Ascending aorta (tissue), 2 donors: ENCODE measurements at regions not wholly inside any gene's neighbourhood (a gene's known extent, or its start where the extent isn't known, plus 50 kb on each side); places are given as distances from the start of the nearest gene placed in this dataset.
"Not testable (repeated sequence)": the region's sequence is repeated elsewhere in the genome, so short reads cannot be mapped to it uniquely, and the experiment has no call there.

Source experiments
- DNase-seq, 2 donors: peaks; one replicate each; pipeline ENCODE4 v3.0.0-alpha.2; 2019; ENCODE audit warnings: low spot score in 2 of 2
- H3K27ac ChIP-seq, 2 donors: fragments of 200-600 bp; sonication (generic); one replicate each; pipeline ENCODE4 v1.5.1; 2016 to 2017; ENCODE audit warnings: mild to moderate bottlenecking in 1 of 2
- H3K27me3 ChIP-seq: fragments of 200-600 bp; sonication (generic); one replicate; pipeline ENCODE4 v1.5.1; 2017
- H3K36me3 ChIP-seq, 2 donors: fragments of 200-600 bp; sonication (generic); one replicate each; pipeline ENCODE4 v1.5.1; 2016
- H3K4me1 ChIP-seq, 2 donors: fragments of 200-600 bp; sonication (generic); one replicate each; pipeline ENCODE4 v1.5.1; 2016 to 2017; ENCODE audit warnings: mild to moderate bottlenecking in 1 of 2
- H3K4me3 ChIP-seq, 2 donors: fragments of 200-600 bp; sonication (generic); one replicate each; pipeline ENCODE4 v1.5.1; 2016 to 2017; ENCODE audit warnings: mild to moderate bottlenecking in 1 of 2
- H3K9me3 ChIP-seq, 2 donors: fragments of 200-600 bp; sonication (generic); one replicate each; pipeline ENCODE4 v1.5.1; 2016
- intact Hi-C: fragments of 100-400 bp; cut with DNase I; formaldehyde crosslinking; loops from one replicate; pipeline ENCODE4 v1.15.1; 2023
- TF ChIP-seq, protein P1 (sequence below), 3 experiments: fragments of 200-600 bp in 2 of 3; fragments of 450-650 bp in 1 of 3; sonication (generic) in 2 of 3; IDR thresholded peaks; one replicate each; pipeline ENCODE4 v1.5.1; 2016 to 2019; ENCODE audit warnings: antibody characterized with exemption in 3 of 3, mild to moderate bottlenecking in 1 of 3, moderate library complexity in 1 of 3

DNA sequence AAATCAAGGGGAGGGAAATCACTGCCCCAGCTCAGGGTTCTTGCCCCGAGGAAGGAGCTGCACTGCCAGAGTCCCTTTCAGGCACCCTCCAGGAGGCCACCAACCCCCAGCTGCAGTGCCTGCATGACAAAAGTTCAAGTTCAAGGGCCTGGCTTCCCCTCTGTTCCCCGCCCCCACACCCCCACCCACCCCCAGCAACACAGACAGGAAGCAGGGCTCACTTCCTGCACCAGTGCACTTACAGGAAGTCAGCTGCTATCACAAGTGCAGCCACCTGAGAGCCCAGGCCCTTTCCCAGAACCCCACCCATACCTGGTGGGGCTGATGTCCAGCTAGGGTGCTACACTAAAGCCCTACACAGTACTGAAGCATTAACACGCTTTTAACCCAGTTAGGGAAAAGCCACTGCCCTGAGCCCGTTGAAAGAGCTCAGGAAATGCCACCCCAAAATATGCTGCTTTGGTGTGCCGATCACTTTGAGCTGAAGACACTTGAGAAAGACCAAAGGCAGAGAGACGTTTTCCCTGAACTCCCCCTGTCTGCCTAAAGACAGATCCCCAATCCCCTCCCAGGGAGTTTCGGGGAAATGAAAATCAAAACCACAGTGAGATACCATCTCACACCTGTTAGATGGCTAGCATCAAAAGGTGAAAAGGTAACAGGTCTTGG is 109.9 kb upstream of the CAB39 start:
- intact Hi-C loops: no loop called here
- no peaks in the 10 kb centered on the region for H3K36me3 ChIP-seq
- no peaks in the 10 kb centered on the region for H3K9me3 ChIP-seq
- H3K4me3 ChIP-seq: no peak overlapping the region
- H3K27me3 ChIP-seq: no peaks in the 10 kb centered on the region
- TF ChIP-seq, protein P1, sequence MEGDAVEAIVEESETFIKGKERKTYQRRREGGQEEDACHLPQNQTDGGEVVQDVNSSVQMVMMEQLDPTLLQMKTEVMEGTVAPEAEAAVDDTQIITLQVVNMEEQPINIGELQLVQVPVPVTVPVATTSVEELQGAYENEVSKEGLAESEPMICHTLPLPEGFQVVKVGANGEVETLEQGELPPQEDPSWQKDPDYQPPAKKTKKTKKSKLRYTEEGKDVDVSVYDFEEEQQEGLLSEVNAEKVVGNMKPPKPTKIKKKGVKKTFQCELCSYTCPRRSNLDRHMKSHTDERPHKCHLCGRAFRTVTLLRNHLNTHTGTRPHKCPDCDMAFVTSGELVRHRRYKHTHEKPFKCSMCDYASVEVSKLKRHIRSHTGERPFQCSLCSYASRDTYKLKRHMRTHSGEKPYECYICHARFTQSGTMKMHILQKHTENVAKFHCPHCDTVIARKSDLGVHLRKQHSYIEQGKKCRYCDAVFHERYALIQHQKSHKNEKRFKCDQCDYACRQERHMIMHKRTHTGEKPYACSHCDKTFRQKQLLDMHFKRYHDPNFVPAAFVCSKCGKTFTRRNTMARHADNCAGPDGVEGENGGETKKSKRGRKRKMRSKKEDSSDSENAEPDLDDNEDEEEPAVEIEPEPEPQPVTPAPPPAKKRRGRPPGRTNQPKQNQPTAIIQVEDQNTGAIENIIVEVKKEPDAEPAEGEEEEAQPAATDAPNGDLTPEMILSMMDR (IDR thresholded peaks at IDR 0.05): no peak
- no peaks in the 10 kb centered on the region for H3K4me1 ChIP-seq
- no peak for DNase-seq
- H3K27ac ChIP-seq: no peak overlapping the region

DNA sequence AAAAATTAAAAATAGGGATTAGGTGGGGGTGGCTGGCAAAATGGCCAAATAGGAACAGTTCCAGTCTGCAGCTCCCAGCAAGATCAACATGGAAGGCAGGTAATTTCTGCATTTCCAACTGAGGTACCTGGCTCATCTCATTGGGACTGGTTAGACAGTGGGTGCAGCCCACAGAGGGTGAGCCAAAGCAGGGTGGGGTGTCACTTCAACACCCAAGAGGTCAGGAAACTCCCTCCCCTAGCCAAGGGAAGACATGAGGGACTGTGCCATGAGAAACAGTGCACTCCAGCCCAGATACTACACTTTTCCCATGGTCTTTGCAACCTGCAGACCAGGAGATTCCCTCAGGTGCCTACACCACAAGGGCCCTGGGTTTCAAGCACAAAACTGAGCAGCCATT is 109.3 kb upstream of the CAB39 start:
- intact Hi-C loops, H3K4me3 ChIP-seq, H3K27me3 ChIP-seq, DNase-seq, H3K36me3 ChIP-seq, H3K27ac ChIP-seq, H3K9me3 ChIP-seq, H3K4me1 ChIP-seq: not testable (repeated sequence)

DNA sequence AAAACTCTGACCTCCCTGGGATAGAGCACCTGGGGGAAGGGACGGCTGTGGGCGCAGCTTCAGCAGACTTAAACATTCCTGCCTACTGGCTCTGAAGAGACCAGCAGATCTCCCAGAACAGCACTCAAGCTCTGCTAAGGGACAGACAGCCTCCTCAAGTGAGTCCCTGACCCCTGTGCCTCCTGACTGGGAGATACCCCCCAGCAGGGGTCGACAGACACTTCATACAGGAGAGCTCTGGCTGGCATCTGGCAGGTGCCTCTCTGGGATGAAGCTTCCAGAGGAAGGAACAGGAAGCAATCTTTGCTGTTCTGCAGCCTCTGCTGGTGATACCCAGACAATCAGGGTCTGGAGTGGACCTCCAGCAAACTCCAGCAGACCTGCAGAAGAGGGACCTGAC is 108.5 kb upstream of the CAB39 start:
- H3K4me3 ChIP-seq, H3K36me3 ChIP-seq, H3K27ac ChIP-seq, DNase-seq, H3K4me1 ChIP-seq, intact Hi-C loops, H3K27me3 ChIP-seq, H3K9me3 ChIP-seq: not testable (repeated sequence)

DNA sequence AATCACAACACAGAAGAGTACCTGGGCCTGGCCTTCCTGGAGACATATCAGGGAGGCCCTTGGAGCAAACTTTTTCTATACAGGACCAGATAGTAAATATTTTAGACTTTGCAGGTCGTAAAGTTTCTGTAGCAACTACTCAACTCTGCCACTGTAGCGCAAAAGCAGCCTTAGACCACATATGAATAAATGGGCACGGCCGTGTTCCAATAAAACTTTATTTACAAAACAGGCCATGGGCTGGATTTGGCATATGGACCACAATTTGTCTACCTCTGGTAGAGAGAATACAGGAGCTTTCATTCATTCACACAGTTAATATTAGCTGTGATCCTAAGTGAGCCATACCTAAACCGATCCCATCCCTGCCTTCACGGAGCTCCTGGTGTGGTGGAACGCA is 98.6 kb upstream of the CAB39 start:
- TF ChIP-seq, protein P1 (IDR thresholded peaks at IDR 0.05): no peak
- Histone ChIP-seq H3K27ac (no peak overlapping the region), H3K4me3 (no peak overlapping the region), H3K36me3 (no peaks in the 10 kb centered on the region), H3K4me1 (no peaks in the 10 kb centered on the region), H3K27me3 (no peaks in the 10 kb centered on the region), H3K9me3 (no peaks in the 10 kb centered on the region)
- DNase-seq: no peak
- intact Hi-C loops: loop anchor here (5.0 to 10.0 kb wide), 3 partner anchors 399 to 832 kb away; partner anchors contain the start of gene SP110

DNA sequence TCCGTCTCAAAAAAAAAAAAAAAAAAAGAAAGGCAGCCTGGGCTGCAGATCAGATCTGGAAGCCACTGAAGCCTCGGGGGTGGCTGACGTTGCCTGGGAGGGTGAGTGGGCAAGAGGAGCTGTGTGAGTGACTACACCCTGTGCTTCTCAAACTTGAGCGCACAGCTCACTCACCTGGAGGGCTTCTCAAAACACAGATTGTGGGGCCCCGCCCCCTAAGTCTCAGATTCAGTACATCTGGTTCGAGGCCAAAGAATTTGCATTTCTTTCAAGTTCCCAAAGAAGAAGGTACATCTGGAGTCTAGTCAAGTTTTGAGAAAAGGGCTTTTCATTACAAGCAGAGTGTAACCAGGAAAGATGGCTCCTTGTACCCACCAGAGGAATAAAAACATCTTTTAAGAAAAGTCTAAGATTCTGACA is 97.7 kb upstream of the CAB39 start:
- Histone ChIP-seq H3K4me1 (no peaks in the 10 kb centered on the region), H3K9me3 (no peaks in the 10 kb centered on the region), H3K27me3 (no peaks in the 10 kb centered on the region), H3K27ac (no peak overlapping the region), H3K4me3 (no peak overlapping the region), H3K36me3 (no peaks in the 10 kb centered on the region)
- DNase-seq: no peak
- intact Hi-C loops: loop anchor here (5.0 to 10.0 kb wide), 3 partner anchors 400 to 833 kb away; partner anchors contain the start of gene SP110
- TF ChIP-seq, protein P1 (IDR thresholded peaks at IDR 0.05): no peak

DNA sequence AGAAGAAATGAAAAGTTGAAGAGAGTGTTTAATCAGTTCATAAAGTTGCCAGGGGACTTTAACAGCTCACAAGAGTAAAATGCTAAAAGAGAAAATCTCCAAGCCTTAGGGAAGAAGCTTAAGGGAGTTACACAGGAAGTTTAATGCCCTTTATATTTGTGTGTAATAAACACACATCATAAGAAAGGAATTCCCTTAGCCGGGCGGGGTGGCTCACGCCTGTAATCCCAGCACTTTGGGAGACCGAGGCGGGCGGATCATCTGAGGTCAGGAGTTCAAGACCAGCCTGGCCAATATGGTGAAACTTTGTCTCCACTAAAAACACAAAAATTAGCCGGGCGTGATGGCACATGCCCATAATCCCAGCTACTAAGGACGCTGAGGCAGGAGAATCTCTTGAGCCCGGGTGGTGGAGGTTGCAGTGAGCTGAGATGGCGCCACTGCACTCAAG is 95.4 kb upstream of the CAB39 start:
- not testable (repeated sequence) for H3K4me1 ChIP-seq, DNase-seq, H3K4me3 ChIP-seq, H3K27me3 ChIP-seq, H3K36me3 ChIP-seq, H3K9me3 ChIP-seq
- peak overlapping the region in 1 of 2 donors; percentile 53 for H3K27ac ChIP-seq
- intact Hi-C loops: loop anchor here (10.0 kb wide), 1 partner anchor 402 kb away; the partner anchor contains the start of gene SP110

DNA sequence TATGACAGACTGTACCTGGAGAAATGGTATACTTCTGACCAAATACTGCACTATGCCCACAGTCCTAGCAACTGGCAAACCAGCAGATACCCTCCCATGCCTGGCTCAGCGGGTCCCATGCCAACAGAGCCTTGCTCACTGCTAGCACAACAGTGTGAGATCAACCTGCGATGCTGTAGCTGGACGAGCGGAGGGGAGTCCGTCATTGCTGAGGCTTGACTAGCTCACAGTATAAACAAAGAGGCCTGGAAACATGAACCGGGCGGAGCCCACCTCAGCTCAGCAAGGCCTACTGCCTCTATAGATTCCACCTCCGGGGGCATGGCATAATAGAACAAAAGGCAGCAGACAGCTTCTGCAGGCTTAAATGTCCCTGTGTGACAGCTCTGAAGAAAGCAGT is 93.2 kb upstream of the CAB39 start:
- Histone ChIP-seq H3K27me3 (no peaks in the 10 kb centered on the region), H3K4me1 (no peaks in the 10 kb centered on the region), H3K4me3 (no peak overlapping the region), H3K27ac (no peak overlapping the region), H3K9me3 (no peaks in the 10 kb centered on the region), H3K36me3 (no peaks in the 10 kb centered on the region)
- TF ChIP-seq, protein P1 (IDR thresholded peaks at IDR 0.05): no peak
- intact Hi-C loops: loop anchor here (10.0 kb wide), 1 partner anchor 405 kb away; the partner anchor contains the start of gene SP110
- DNase-seq: no peak

DNA sequence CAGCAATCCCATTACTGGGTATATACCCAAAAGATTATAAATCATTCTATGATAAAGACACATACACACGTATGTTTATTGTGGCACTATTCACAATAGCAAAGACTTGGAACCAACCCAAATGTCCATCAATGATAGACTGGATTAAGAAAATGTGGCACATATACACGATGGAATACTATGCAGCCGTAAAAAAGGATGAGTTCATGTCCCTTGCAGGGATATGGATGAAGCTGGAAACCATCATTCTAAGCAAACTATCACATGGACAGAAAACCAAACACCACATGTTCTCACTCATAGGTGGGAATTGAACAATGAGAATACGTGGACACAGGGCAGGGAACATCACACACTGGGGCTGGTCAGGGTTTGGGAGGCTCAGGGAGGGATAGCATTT is 87.4 kb upstream of the CAB39 start:
- intact Hi-C loops, H3K27ac ChIP-seq, H3K27me3 ChIP-seq, H3K4me1 ChIP-seq, H3K4me3 ChIP-seq, DNase-seq, H3K9me3 ChIP-seq, H3K36me3 ChIP-seq: not testable (repeated sequence)

DNA sequence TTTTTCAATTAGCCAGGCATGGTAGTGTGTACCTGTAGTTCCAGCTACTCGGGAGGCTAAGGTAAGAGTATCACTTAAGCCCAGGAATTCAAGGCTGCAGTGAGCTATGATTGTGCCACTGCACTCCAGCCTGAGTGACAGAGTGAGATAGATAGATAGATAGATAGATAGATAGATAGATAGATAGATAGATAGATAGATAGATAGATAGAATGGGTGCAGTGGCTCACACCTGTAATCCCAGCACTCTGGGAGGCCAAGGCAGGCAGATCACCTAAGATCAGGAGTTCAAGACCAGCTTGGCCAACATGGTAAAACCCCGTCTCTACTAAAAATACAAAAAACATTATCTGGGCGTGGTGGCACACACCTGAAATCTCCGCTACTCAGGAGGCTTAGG is 85.6 kb upstream of the CAB39 start:
- not testable (repeated sequence) for H3K27me3 ChIP-seq

More for the DNA sequence above, 85.6 kb upstream of the CAB39 start:
- H3K36me3 ChIP-seq, intact Hi-C loops, DNase-seq, H3K4me1 ChIP-seq, H3K4me3 ChIP-seq, H3K9me3 ChIP-seq, H3K27ac ChIP-seq: not testable (repeated sequence)
